Neural cell (in vitro differentiated cells): ENCODE measurements at regions not wholly inside any gene's neighbourhood (a gene's known extent, or its start where the extent isn't known, plus 50 kb on each side); places are given as distances from the start of the nearest gene placed in this dataset.

Experiments
- H2AFZ ChIP-seq: fragments of 200-600, 300-800 bp; sonication (generic), shearing (Covaris generic); 2 replicates; pipeline ENCODE4 v1.6.0; 2014; ENCODE audit warnings: low read depth, mild to moderate bottlenecking, antibody characterized with exemption, low read length, moderate library complexity
- H3F3A ChIP-seq: fragments of 200-600 bp; shearing (Covaris generic); 2 replicates; pipeline ENCODE4 v1.6.1; 2016; ENCODE audit warnings: mild to moderate bottlenecking, moderate library complexity, mixed read lengths, antibody characterized with exemption, low read length; ENCODE audit not compliant: insufficient read depth, poor library complexity, severe bottlenecking
- H3K27ac ChIP-seq: fragments of 200-600, 300-800 bp; sonication (generic), shearing (Covaris generic); 2 replicates; pipeline ENCODE4 v1.5.1; 2014; ENCODE audit warnings: mild to moderate bottlenecking, low read length, moderate library complexity
- H3K27me3 ChIP-seq: fragments of 300-800, 200-600 bp; sonication (generic), shearing (Covaris generic); 2 replicates; pipeline ENCODE4 v1.6.0; 2014; ENCODE audit warnings: mild to moderate bottlenecking, low read depth, low read length, moderate library complexity; ENCODE audit not compliant: insufficient read depth
- H3K36me3 ChIP-seq: fragments of 300-800, 200-600 bp; sonication (generic), shearing (Covaris generic); 2 replicates; pipeline ENCODE4 v1.5.1; 2014; ENCODE audit warnings: mild to moderate bottlenecking, antibody characterized with exemption, low read length, moderate library complexity; ENCODE audit not compliant: insufficient read depth
- H3K4me2 ChIP-seq: fragments of 300-800, 200-600 bp; sonication (generic), shearing (Covaris generic); 2 replicates; pipeline ENCODE4 v1.6.0; 2014; ENCODE audit warnings: mild to moderate bottlenecking, low read length
- H3K4me3 ChIP-seq: fragments of 300-800, 200-600 bp; sonication (generic), shearing (Covaris generic); 2 replicates; pipeline ENCODE4 v1.5.1; 2014; ENCODE audit warnings: mild to moderate bottlenecking, low read length, moderate library complexity
- H3K79me2 ChIP-seq: fragments of 200-600 bp; shearing (Covaris generic); replicated peaks from 2 replicates; pipeline ENCODE4 v1.6.0; 2014; ENCODE audit warnings: mild to moderate bottlenecking, low read length, moderate library complexity; ENCODE audit not compliant: insufficient read depth
- H3K9ac ChIP-seq: fragments of 300-800, 200-600 bp; sonication (generic), shearing (Covaris generic); 2 replicates; pipeline ENCODE4 v1.6.1; 2016; ENCODE audit warnings: mild to moderate bottlenecking, low read length, mixed read lengths
- H3K9me2 ChIP-seq: fragments of 200-600 bp; shearing (Covaris generic); 2 replicates; pipeline ENCODE4 v1.6.1; 2016; ENCODE audit warnings: mild to moderate bottlenecking, low read length, mixed read lengths; ENCODE audit not compliant: insufficient read depth
- H3K9me3 ChIP-seq: fragments of 200-600, 300-800 bp; sonication (generic), shearing (Covaris generic); 2 replicates; pipeline ENCODE4 v1.6.1; 2016; ENCODE audit warnings: mild to moderate bottlenecking, mixed run types, low read length, moderate library complexity, mixed read lengths
- H4K20me1 ChIP-seq: fragments of 200-600 bp; shearing (Covaris generic); 2 replicates; pipeline ENCODE4 v1.6.1; 2016; ENCODE audit warnings: mild to moderate bottlenecking, mixed run types; ENCODE audit not compliant: insufficient read depth
- EP300 ChIP-seq: fragments of 450-650 bp; conservative IDR thresholded peaks from 2 replicates; pipeline ENCODE4 v1.6.1; 2014; ENCODE audit warnings: antibody characterized with exemption, mild to moderate bottlenecking, moderate library complexity; ENCODE audit not compliant: poor library complexity, severe bottlenecking
- EZH2 ChIP-seq: fragments of 200-600, 300-800 bp; shearing (Covaris generic), sonication (generic); IDR thresholded peaks from 2 replicates; pipeline ENCODE4 v1.6.1; 2014; ENCODE audit warnings: antibody characterized with exemption, low read length, borderline replicate concordance, mild to moderate bottlenecking; ENCODE audit not compliant: insufficient read depth, poor library complexity, severe bottlenecking
- MXI1 ChIP-seq: fragments of 450-650 bp; conservative IDR thresholded peaks from 2 replicates; pipeline ENCODE4 v1.6.1; 2014; ENCODE audit warnings: antibody characterized with exemption, mild to moderate bottlenecking; ENCODE audit not compliant: poor library complexity, severe bottlenecking
- POLR2AphosphoS5 ChIP-seq: IDR thresholded peaks from 2 replicates; pipeline ENCODE4 v1.6.1; 2012
- RAD21 ChIP-seq: fragments of 450-650 bp; conservative IDR thresholded peaks from 2 replicates; pipeline ENCODE4 v1.6.1; 2014; ENCODE audit warnings: antibody characterized with exemption, mild to moderate bottlenecking, moderate library complexity
- SMC3 ChIP-seq: fragments of 450-650 bp; conservative IDR thresholded peaks from 2 replicates; pipeline ENCODE4 v1.6.1; 2014; ENCODE audit warnings: antibody characterized with exemption, mild to moderate bottlenecking, moderate library complexity; ENCODE audit not compliant: poor library complexity
- TAF1 ChIP-seq: IDR thresholded peaks from 2 replicates; pipeline ENCODE4 v1.6.1; 2012; ENCODE audit warnings: low read depth
- TF ChIP-seq, protein P1 (sequence below): fragments of 450-650 bp; IDR thresholded peaks from 2 replicates; pipeline ENCODE4 v1.5.1; 2014; ENCODE audit warnings: antibody characterized with exemption, mild to moderate bottlenecking, moderate library complexity; ENCODE audit not compliant: poor library complexity, severe bottlenecking
- TF ChIP-seq, protein P2 (sequence below): IDR thresholded peaks from 2 replicates; pipeline ENCODE4 v1.6.1; 2012; ENCODE audit warnings: borderline replicate concordance

DNA sequence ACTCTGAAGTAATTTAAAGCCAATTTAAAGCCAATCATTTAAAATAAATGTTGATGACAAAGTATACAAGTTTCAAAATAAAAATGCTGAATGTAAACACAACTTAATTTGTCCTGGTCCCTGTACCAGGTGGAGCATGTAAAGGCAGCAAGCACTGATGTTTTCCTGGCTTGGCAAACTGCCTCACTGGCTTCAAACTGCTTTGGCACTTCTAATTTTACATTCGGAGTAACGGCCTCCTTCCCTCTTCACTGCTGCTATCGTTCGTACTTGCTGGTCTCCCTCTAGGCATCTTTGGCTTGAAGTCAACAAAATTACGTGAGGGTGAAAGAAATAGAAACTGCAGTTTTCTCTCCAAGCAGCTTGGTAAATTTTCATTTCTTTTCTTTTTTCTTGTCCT is 287.9 kb downstream of the LTN1 start:
- Histone ChIP-seq H3K27ac (no peak overlapping the region), H3K4me2 (no peak overlapping the region), H3K9ac (no peak overlapping the region), H2AFZ (no peak overlapping the region), H3F3A (no peaks in the 10 kb centered on the region), H3K79me2 (no peaks in the 10 kb centered on the region), H3K4me3 (no peak overlapping the region), H3K9me2 (no peaks in the 10 kb centered on the region), H3K36me3 (no peaks in the 10 kb centered on the region), H3K27me3 (no peaks in the 10 kb centered on the region), H3K9me3 (no peaks in the 10 kb centered on the region), H4K20me1 (no peaks in the 10 kb centered on the region)
- no peak for TF ChIP-seq RAD21
- no peak for TF ChIP-seq SMC3

DNA sequence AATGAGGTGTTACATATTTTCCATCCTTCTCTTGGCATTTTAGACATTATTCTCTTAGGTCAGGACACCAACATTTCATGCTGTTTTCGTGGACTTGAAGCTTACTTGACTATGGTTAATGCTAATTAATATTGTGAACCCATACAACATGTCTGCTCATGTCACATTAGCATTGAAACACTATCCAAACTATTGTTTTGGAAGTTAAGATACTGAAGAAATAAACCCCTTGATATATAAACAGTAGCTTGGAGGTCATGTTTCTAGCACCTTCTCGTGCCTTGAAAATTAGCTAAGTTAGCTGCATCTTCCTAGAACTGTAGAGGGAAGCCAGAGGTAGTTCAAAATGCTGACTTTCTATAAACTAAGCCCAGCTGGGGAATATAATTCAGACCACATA is 288.8 kb downstream of the LTN1 start:
- Histone ChIP-seq H3K9ac (no peak overlapping the region), H3K9me2 (no peaks in the 10 kb centered on the region), H3K79me2 (no peaks in the 10 kb centered on the region), H3K9me3 (no peaks in the 10 kb centered on the region), H3K36me3 (no peaks in the 10 kb centered on the region), H3K4me3 (no peak overlapping the region), H3K27ac (no peak overlapping the region), H3K27me3 (no peaks in the 10 kb centered on the region), H4K20me1 (no peaks in the 10 kb centered on the region), H2AFZ (no peak overlapping the region), H3K4me2 (no peak overlapping the region), H3F3A (no peaks in the 10 kb centered on the region)
- TF ChIP-seq SMC3, result no peak
- TF ChIP-seq TAF1, result no peak
- no peak for TF ChIP-seq RAD21
- TF ChIP-seq, protein P1, sequence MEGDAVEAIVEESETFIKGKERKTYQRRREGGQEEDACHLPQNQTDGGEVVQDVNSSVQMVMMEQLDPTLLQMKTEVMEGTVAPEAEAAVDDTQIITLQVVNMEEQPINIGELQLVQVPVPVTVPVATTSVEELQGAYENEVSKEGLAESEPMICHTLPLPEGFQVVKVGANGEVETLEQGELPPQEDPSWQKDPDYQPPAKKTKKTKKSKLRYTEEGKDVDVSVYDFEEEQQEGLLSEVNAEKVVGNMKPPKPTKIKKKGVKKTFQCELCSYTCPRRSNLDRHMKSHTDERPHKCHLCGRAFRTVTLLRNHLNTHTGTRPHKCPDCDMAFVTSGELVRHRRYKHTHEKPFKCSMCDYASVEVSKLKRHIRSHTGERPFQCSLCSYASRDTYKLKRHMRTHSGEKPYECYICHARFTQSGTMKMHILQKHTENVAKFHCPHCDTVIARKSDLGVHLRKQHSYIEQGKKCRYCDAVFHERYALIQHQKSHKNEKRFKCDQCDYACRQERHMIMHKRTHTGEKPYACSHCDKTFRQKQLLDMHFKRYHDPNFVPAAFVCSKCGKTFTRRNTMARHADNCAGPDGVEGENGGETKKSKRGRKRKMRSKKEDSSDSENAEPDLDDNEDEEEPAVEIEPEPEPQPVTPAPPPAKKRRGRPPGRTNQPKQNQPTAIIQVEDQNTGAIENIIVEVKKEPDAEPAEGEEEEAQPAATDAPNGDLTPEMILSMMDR, result no peak
- TF ChIP-seq, protein P2, sequence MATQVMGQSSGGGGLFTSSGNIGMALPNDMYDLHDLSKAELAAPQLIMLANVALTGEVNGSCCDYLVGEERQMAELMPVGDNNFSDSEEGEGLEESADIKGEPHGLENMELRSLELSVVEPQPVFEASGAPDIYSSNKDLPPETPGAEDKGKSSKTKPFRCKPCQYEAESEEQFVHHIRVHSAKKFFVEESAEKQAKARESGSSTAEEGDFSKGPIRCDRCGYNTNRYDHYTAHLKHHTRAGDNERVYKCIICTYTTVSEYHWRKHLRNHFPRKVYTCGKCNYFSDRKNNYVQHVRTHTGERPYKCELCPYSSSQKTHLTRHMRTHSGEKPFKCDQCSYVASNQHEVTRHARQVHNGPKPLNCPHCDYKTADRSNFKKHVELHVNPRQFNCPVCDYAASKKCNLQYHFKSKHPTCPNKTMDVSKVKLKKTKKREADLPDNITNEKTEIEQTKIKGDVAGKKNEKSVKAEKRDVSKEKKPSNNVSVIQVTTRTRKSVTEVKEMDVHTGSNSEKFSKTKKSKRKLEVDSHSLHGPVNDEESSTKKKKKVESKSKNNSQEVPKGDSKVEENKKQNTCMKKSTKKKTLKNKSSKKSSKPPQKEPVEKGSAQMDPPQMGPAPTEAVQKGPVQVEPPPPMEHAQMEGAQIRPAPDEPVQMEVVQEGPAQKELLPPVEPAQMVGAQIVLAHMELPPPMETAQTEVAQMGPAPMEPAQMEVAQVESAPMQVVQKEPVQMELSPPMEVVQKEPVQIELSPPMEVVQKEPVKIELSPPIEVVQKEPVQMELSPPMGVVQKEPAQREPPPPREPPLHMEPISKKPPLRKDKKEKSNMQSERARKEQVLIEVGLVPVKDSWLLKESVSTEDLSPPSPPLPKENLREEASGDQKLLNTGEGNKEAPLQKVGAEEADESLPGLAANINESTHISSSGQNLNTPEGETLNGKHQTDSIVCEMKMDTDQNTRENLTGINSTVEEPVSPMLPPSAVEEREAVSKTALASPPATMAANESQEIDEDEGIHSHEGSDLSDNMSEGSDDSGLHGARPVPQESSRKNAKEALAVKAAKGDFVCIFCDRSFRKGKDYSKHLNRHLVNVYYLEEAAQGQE, result no peak
- TF ChIP-seq EZH2, result no peak
- no peak for TF ChIP-seq EP300
- TF ChIP-seq MXI1, result no peak
- no peak for TF ChIP-seq POLR2AphosphoS5
